HEK293 (cell line): ENCODE measurements at regions not wholly inside any gene's neighbourhood (a gene's known extent, or its start where the extent isn't known, plus 50 kb on each side); places are given as distances from the start of the nearest gene placed in this dataset.

Experiments
- CTCF ChIP-seq: fragments of 450-650 bp; formaldehyde crosslinking; IDR thresholded peaks from 2 replicates; pipeline ENCODE4 v1.5.1; 2016; ENCODE audit warnings: missing biosample characterization, missing genetic modification characterization
- ZBTB17 ChIP-seq: fragments of 450-650 bp; formaldehyde crosslinking; IDR thresholded peaks from 2 replicates; pipeline ENCODE4 v1.5.1; 2016; ENCODE audit warnings: missing biosample characterization, missing genetic modification characterization
- ZBTB48 ChIP-seq: fragments of 450-650 bp; formaldehyde crosslinking; IDR thresholded peaks from 2 replicates; pipeline ENCODE4 v1.5.1; 2016; ENCODE audit warnings: missing biosample characterization, missing genetic modification characterization
- ZNF19 ChIP-seq: fragments of 450-650 bp; formaldehyde crosslinking; IDR thresholded peaks from 2 replicates; pipeline ENCODE4; 2016; ENCODE audit warnings: missing biosample characterization, missing genetic modification characterization, low read depth
- ZSCAN4 ChIP-seq: fragments of 450-650 bp; formaldehyde crosslinking; IDR thresholded peaks from 2 replicates; pipeline ENCODE4 v1.5.1; 2017; ENCODE audit warnings: missing biosample characterization, missing genetic modification characterization

GRCh38 chr14:105888784-105889665 lies 362.6 kb downstream of the TMEM121 start:
- TF ChIP-seq CTCF (tag by site-specific recombination) (no peak), ZBTB48 (tag by site-specific recombination) (no peak), ZBTB17 (tag by site-specific recombination) (no peak), ZSCAN4 (tag by site-specific recombination) (no peak), ZNF19 (no peak)
